HS-27A (cell line): ENCODE measurements at regions not wholly inside any gene's neighbourhood (a gene's known extent, or its start where the extent isn't known, plus 50 kb on each side); places are given as distances from the start of the nearest gene placed in this dataset.
"Not testable (repeated sequence)": the region's sequence is repeated elsewhere in the genome, so short reads cannot be mapped to it uniquely, and the experiment has no call there.

Source experiments
- DNase-seq: peaks from one replicate; pipeline ENCODE4 v3.0.0-alpha.2; 2012; ENCODE audit warnings: low read depth, missing footprints

DNA sequence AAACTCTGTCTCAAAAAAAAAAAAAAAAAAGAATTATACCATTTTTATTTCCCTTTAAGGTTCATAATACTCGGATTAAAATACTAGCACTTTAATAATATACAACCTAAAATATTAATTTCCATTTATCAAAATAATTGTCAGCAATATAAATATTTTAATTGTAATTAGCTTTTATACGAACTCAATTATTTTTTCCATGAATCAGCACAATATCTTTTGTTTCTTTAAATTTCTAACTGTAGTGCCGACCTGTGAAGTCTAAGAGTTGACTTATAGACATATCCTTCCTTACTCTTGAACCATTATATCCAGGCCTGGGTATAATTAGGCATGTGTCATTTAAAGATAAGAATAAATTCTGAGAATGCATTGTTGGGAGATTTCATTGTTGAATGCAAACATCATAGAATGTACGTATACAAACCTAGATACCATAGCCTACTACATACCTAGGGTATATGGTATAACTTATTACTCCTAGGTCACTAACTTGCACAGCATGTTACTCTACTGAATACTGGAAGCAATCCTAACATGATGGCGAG is 996.7 kb upstream of the TMPRSS15 start:
- DNase-seq, result no peak

DNA sequence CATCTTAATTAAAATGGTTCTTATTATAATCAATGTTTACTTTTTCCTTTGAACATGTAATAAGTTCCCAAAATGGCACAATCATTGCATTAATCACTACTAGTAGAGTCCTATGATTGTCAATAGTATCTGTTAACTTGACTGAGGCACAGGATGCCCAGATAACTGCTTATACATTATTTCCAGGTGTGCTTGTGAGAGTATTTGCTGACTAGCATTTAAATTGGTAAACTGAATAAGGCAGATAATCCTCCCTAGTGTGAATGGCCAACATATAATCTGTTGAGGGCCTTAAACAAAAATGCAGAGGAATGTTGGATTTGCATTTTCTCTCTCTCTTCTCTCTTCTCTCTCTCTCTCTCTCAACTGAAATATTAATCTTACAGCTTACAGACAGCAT is 999.3 kb upstream of the TMPRSS15 start:
- no peak for DNase-seq

DNA sequence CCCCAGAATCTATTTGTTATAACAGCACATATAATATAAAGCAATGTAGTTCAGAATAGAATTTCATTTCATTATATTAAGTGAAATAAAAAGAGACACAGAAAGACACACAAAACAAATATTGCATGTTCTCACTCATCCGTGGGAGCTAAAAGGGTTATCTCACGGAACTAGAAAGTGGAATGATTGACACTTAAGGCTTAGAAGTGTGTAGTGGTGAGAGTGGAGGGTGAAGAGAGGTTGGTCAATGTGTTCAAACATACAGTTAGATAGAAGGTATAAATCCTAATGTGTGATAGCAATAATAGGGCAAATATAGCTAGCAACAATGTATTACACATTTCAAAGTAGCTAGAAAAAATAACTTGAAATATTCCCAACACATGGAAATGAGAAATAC is 1001.7 kb upstream of the TMPRSS15 start:
- no peak for DNase-seq

DNA sequence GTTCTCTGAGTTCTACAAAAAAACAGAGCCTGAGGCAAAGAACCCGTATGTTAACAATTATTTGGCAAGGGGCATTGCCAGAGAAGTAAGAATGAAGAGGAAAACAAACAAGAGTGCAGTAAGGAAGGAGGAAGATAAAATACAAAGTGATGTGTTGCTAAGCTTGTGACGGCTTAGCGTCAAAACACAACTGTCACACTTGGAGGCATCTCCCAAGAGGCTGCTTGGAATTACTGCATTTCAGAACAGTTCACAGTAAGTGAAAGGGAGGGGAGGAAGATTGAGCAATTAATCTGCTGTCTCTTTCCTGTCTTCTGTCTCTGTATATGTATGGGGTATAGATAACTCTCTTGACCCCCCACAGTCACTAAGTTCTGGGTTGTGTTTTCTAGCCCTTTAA is 1017.0 kb upstream of the TMPRSS15 start:
- DNase-seq, result no peak

DNA sequence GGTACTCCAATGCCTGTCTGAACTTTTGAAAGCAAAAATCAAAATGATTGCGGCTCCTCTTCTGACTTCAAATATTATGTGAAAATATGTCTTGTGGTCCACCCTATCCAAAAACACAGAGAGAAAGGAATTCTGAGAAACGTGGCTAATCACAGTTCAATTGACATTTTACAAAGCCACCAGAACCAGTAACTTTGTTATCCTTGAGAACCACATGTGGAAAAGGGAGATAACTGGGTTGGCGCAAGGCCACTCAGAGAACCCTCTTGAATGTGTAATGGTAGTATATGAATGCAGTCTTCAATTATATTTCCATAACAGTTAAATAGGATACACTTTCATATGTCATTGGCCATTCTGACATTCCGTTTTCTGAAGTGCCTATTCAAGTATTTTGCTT is 1030.0 kb upstream of the TMPRSS15 start:
- DNase-seq, result no peak

DNA sequence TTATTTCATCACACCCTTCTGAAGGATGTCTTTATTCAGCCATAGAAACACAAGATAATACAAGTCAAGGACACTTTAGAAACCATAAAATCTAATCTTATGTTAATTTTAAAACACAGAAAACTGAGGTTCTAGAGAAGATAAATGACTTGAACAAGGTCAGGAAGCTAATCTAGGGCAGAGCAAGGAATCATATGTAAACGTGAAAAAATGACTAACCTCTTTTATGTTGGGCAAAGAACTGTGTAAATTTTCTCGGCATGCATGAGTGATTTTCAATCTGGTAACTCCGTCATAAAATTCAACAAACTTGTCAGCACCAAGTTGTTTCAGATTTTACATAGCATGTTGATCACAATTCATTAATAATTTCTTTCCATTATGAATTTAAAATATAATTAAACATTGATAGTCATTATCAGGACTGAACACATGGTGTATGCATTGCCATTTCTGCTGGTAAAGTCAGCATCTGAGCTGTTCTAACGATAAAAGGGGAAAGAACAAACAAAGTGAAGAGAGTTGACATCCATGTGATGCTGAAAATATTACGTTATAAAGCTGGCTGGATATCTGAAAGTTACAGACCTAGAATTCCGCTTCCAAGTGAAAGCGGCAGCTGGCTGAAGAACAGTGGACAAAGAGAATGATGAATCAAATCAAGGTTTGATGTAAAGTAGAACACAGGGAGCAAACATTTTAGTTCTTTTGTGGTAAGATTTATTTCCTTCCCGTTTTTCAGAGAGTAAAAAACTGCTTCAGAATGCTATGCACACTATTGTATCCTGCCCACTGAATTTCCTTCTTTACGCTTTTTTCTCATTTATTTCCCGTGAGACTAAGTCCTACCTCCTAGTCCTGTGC is 1037.4 kb upstream of the TMPRSS15 start:
- no peak for DNase-seq

DNA sequence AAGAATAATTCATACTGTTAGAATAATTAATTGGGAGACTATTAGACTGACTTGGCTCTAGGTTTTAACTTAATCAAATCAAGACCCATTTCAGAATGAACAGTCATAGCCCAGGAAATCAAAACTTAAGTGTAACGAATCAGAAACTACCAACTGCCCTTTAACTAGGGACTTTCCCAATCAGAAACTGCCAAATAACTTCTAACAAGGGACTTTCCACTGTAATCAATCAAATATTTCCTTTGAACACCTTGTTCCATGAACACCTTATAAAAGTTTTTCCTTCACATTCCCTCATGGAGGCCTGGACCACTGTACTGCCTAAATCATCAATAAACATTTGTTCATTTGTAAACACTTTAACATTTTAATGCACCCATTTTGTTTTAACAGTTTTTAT is 1054.7 kb upstream of the TMPRSS15 start:
- no peak for DNase-seq

DNA sequence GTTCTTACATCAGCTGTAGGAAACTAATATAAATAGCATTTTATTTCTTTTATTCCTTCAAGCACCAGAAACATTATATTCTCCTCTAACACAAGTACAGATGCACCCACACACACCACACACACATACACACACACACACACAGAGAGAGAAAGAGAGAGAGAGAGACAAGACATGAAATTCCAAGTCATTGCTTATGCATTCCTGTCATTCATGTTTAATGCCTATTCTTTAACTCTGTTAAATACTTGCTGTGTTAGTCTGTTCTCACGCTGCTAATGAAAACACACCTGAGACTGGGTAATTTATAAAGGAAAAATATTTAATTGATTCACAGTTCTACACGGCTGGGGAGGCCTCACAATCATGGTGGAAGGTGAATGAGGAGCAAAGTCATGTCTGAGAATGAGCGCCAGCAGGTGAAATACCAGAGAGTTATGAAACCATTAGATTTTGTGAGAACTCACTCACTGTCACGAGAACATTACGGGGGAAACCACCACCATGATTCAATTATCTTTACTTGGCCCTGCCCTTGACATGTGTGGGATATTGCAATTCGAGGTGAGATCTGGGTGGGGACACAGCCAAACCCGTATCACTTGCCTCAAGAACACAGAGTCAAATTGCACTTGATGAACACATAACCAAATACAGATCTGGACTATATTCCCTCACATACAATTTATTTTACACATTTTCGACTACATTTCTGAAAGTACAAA is 1058.1 kb upstream of the TMPRSS15 start:
- no peak for DNase-seq

DNA sequence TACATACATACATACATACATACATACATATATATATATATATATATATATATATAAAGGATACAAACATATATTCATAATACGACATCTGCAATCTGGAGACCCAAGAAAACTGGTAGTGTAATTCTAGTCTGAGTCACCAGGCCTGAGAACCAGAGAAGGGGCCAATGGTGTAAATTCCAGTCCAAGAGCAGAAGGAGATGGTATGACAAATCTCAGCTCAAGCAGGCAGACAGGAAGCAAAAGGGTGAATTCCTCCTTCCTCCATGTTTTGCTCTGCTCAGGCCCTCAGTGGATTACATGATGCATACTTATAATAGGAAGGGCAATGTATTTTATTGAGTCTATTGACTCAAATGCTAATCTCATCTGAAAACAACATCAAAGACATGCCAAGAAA is 1060.4 kb upstream of the TMPRSS15 start:
- DNase-seq, result no peak

DNA sequence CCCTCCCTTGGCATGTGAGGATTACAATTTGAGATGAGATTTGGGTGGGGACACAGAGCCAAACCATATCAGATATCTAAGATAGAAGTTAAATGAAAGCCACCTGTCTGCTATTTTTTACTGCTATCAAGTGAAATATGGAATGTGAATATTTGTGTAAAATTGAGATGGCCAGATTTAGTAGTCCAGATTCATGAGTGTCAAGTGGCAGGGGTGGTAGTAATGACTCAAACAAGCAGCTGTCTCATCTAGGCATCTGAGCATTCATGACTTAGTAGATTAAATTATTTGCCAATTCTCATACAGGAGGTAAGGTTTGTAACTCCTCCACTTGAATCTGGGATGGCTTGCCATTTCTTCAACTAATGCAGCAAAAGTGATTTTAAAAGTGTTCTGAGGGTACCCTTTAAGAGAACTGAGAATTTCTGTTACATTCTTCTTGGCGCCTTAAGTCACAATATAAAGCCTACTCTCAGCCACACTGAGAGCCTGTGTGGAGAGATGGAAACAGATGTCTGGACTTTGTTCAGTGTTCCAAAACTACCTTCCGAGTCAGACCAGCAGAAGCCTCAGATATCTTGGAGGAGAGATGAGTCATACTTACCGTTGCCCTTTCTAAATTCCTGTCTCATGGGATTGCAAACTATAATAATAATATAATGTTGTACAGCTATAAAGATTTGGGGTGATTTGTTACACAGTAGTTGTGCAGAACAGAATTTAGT is 1065.6 kb upstream of the TMPRSS15 start:
- no peak for DNase-seq

DNA sequence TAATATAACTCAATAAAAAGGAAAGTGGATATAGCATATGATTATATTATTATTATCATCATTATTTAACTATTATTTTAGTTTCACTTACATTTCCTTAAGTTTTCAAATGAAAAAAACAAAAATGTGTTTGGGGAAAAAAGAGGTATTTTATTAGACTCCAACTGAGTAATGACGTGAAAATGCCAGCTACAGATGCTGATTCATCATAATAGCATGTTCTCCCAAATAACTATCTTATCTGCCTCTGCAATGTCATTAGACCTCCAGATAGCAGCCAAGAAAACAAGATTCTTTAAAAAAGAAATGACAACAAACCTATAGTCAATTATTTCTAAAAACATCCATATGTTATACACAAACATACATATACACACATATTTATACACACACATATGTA is 1071.9 kb upstream of the TMPRSS15 start:
- no peak for DNase-seq

DNA sequence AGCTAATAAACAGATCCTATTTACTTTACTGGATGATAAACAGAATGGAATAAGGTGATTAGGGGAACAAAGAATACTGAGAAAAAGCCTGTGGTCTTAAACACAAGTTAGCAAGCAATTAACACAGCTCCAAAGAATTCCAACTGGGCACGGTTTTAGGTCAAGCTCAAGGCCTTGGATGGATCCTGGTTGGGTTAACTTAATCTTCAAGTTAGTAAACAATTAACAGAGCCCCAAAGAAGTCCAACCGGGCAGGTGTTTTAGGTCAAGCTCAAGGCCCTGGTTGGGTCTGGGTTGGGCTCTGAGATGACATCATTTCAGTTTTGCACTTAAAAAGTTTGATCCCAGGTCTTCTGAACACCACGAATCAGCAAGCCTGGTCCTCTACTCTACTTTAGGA is 1086.3 kb upstream of the TMPRSS15 start:
- no peak for DNase-seq

DNA sequence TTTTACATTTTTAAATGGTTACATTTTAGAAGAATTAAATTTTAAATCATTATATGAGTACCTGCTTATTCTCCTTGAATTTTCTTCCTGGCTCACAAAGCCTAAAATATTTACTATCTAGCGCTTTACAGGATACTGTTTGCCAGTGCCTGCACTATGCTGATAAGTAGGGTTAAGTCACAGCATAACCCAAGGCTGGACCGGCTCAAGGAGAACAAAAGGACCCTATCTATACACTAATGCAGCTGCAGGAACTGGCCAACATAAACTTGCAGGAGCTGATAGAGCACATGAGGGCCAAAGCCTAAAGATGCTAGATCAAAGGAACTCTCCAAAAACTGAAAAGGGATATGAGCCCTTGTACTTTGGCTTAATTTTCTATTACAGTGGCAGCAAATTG is 1086.9 kb upstream of the TMPRSS15 start:
- no peak for DNase-seq

DNA sequence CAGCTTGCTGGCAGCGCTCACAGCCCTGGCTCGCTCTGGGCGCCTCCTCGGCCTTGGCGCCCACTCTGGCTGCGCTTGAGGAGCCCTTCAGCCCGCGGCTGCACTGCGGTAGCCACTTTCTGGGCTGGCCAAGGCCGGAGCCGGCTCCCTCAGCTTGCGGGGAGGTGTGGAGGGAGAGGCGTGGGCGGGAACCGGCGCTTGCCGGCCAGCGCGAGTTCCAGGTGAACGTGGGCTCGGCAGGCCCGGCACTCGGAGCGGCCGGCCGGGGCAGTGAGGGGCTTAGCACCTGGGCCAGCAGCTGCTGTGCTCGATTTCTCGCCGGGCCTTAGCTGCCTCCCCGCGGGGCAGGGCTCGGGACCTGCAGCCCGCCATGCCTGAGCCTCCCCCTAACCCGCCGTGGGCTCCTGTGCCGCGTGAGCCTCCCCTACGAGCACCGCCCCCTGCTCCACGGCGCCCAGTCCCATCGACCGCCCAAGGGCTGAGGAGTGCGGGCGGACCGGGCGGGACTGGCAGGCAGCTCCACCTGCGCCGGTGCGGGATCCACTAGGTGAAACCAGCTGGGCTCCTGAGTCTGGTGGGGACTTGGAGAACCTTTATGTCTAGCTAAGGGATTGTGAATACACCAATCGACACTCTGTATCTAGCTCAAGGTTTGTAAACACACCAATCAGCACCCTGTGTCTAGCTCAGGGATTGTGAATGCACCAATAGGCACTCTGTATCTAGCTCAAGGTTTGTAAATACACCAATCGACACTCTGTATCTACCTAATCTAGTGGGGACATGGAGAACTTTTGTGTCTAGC is 1090.1 kb upstream of the TMPRSS15 start:
- DNase-seq, result not testable (repeated sequence)

DNA sequence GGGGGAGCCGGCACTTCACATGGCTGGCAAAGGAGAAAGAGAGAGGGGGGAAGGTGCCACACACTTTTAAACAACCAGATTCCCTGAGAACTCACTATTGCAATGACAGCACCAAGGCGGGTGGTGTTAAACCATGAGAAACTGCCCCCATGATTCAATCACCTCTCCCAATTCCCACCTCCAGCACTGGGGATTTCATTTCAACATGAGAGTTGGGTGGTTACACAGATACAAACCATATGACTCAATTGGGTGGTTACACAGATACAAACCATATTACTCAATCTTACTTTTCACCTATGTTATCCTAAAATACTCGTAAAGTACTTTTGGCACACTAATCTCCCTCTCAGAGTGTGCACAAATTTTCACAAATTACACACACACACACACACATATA is 1097.5 kb upstream of the TMPRSS15 start:
- no peak for DNase-seq

DNA sequence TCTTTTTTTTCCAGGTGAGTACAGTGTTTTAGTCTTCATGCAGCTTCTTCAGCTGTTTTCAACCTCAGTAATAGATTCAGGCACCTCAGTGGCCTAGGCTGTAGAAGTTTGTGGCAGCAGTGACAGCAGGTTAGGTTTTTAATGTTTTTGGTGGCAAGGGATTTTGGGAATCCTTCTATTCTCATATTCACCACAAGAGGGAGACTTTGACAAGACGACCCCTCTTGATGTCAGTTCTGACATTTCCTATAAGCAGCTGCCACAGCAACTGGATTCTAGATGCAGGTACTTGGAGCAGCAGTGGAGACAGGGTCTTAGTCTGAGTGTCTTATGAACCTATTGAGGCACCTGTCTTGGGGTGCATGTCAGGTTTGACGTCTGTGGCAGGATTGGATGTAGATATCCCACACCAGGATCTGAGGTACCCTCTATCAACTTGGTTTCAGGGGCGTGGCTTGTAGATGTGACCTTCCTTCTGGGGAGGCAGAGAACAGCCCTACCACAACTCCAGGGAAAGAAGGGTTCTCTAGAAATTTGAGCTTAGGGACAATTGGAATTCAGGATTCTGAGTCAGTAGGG is 1104.2 kb upstream of the TMPRSS15 start:
- no peak for DNase-seq

DNA sequence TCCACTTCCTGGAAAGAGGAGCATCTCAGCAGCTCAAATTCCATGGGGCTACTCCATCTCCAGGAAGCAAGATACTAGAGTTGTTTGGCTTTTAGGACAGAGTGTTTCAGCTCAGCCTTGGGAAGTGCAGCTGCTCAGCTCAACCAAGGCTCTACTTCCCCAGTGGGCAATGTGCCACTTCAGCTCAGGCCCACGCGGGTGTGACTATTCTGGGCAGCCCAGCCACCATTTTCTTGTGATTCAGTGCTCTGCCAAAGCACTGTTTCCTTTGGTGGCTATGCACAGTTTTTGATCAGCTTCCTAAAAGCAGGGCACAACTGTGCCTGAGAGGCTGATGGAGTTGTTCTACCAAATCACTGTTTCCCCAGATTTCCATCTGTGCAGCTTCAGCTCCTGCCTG is 1104.9 kb upstream of the TMPRSS15 start:
- no peak for DNase-seq

DNA sequence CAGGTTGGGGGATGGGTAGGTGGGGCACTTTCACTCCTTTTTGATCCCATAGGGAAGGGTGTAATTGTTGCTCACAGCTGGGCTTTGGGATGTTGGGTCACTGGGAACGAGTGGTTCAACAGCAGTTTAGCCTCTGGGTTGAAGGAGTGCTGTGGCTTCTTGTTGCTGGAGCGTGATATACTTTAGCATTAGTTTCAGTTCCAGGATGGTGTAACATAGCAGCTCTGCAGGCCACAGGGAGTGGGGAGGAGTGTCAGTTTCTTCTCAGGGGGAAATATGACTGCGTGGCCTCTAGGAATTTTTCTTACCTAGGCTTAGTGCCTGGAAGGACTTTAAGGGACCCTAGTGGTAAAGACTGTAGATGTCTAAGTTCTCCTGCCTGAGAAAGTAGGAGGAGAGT is 1105.3 kb upstream of the TMPRSS15 start:
- no peak for DNase-seq

DNA sequence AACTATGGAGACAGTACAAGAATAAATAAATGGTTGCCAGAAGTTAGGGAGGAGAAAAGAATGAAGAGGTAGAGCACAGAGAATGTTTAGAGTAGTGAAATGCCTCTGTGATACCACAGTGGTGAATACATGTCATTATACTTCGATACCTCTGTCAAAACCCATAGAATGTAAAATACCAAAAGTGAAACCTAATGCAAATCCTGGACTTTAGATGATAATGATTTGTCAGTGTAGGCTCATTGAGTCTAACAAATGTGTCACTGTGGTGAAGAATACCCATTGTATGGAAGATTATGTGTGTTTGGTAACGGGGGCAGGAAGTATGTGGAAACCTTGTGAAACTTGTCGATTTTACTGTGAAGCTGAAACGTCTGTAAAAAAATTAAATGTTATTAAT is 1106.5 kb upstream of the TMPRSS15 start:
- DNase-seq, result no peak

DNA sequence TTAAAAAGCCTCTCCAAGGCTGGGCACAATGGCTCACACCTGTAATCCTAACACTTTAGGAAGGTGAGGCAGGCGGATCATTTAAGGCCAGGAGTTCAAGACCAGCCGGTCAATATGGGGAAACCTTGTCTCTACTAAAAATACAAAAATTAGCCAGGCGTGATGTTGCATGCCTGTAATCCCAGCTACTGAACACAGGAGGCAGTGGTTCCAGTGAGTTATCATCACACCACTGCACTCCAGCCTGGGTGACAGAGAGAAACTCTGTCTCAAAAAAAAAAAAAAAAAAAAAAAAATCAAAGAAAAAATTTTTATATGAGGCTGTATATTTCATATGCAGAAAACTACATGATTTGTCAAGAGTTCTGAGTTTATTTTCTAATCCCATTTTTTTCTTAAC is 1107.1 kb upstream of the TMPRSS15 start:
- no peak for DNase-seq

DNA sequence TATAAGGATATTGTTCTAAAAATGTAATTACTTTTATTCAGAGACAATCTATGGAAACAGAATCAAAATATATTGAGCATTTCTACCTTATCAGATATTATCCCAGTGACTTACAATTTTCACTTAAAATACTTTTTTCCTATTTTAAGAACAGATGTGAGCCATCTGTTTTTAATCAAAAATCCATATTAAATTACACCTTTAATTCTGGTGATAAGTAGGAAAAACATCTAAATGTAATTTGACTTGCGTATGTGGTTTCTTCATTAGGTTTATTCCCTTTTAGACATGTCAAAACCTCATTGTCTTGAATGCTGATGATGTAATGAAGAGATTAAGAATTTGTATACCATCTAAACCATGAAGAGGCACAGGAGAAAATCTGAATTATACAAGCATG is 1118.8 kb upstream of the TMPRSS15 start:
- no peak for DNase-seq
